ENCODE measurements at regions not wholly inside any gene's neighbourhood (a gene's known extent, or its start where the extent isn't known, plus 50 kb on each side); places are given as distances from the start of the nearest gene placed in this dataset.

DNA sequence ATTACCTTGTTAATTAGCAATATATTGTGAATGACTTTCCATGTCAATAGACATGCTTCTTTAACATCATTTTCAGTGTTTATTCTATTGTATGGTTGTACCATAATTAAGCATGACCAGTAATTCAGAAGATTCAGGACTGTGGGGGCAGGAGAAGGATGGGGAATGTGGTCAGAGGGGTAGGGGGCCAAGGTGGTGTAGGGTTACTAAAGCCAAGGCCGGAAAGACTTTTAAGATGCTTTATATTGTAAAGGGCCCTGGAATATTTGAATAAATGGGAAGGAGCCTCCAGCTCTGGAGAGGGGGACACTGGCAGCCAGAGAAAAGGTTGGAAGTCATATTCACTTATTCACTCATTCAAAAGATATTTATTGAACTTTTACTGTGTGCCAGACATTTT is 115.7 kb downstream of the FGF18 start (continued):
- TF ChIP-seq, protein P1, sequence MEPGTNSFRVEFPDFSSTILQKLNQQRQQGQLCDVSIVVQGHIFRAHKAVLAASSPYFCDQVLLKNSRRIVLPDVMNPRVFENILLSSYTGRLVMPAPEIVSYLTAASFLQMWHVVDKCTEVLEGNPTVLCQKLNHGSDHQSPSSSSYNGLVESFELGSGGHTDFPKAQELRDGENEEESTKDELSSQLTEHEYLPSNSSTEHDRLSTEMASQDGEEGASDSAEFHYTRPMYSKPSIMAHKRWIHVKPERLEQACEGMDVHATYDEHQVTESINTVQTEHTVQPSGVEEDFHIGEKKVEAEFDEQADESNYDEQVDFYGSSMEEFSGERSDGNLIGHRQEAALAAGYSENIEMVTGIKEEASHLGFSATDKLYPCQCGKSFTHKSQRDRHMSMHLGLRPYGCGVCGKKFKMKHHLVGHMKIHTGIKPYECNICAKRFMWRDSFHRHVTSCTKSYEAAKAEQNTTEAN (CRISPR knock-in tag; IDR thresholded peaks at IDR 0.05): no peak

DNA sequence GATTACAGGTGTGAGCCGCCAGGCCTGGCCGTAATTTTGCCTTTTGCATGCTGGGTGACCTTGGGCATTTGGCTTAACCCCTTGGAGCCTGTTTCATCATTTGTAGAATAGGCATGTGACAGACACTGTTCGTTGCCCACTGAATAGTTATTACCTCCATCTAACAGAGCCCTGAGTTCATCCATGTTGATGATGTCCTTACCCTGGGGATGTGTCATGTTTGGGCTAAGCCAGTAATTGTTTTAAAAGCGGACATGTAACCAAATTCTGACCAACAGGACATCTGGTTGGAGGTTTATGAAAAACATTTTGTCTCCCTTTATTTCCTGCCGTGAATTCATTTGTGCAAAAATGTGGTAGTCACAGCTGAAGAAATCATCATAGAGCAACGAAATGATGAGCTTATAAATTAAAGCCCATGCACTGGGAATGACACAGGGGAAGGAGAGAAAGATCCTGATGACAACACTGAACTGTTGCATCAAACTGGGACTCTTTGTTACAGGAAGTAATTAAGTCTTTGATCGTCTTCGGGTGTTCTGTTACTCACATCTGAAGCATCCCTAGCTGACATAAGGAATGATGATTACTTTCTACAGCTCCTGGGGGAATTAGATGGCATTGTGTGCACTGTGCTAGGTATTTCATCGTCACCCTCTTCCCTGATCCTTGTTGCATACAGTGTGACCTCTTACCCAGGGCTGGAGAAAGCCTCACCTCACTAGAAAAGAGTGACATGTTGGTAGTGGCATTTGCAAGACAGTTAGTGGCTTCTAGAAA is 117.8 kb downstream of the FGF18 start:
- CTCF ChIA-PET: interaction anchor here (0.6 kb wide), 1 partner anchor 10 kb away, joined by 4 read pairs; no protein-coding TSS in a partner anchor

More for the DNA sequence above, 117.8 kb downstream of the FGF18 start:
- Mint-ChIP-seq H3K4me1 (peaks cover 39% of the 10 kb centered on the region), H3K27me3 (ENCODE audit: low read depth) (peaks cover 6% of the 10 kb centered on the region; the same call in 1 of the 2 replicates), H3K9me3 (peaks cover 4% of the 10 kb centered on the region), H3K36me3 (no peaks in the 10 kb centered on the region), H3K27ac (no peak overlapping the region), H3K4me3 (no peak overlapping the region)
- no peak for TF ChIP-seq GRHL2 (CRISPR knock-in tag; IDR thresholded peaks at IDR 0.05; ENCODE audit: insufficient replicate concordance, severe bottlenecking)
- TF ChIP-seq ATF2 (CRISPR knock-in tag; IDR thresholded peaks at IDR 0.05; ENCODE audit: borderline replicate concordance, low read depth): no peak
- TF ChIP-seq, protein P2, sequence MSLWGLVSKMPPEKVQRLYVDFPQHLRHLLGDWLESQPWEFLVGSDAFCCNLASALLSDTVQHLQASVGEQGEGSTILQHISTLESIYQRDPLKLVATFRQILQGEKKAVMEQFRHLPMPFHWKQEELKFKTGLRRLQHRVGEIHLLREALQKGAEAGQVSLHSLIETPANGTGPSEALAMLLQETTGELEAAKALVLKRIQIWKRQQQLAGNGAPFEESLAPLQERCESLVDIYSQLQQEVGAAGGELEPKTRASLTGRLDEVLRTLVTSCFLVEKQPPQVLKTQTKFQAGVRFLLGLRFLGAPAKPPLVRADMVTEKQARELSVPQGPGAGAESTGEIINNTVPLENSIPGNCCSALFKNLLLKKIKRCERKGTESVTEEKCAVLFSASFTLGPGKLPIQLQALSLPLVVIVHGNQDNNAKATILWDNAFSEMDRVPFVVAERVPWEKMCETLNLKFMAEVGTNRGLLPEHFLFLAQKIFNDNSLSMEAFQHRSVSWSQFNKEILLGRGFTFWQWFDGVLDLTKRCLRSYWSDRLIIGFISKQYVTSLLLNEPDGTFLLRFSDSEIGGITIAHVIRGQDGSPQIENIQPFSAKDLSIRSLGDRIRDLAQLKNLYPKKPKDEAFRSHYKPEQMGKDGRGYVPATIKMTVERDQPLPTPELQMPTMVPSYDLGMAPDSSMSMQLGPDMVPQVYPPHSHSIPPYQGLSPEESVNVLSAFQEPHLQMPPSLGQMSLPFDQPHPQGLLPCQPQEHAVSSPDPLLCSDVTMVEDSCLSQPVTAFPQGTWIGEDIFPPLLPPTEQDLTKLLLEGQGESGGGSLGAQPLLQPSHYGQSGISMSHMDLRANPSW (CRISPR knock-in tag; conservative IDR thresholded peaks at IDR 0.05; ENCODE audit: low read depth): no peak
- TF ChIP-seq, protein P3, sequence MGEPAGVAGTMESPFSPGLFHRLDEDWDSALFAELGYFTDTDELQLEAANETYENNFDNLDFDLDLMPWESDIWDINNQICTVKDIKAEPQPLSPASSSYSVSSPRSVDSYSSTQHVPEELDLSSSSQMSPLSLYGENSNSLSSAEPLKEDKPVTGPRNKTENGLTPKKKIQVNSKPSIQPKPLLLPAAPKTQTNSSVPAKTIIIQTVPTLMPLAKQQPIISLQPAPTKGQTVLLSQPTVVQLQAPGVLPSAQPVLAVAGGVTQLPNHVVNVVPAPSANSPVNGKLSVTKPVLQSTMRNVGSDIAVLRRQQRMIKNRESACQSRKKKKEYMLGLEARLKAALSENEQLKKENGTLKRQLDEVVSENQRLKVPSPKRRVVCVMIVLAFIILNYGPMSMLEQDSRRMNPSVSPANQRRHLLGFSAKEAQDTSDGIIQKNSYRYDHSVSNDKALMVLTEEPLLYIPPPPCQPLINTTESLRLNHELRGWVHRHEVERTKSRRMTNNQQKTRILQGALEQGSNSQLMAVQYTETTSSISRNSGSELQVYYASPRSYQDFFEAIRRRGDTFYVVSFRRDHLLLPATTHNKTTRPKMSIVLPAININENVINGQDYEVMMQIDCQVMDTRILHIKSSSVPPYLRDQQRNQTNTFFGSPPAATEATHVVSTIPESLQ (CRISPR knock-in tag; IDR thresholded peaks at IDR 0.05): no peak
- no peak for TF ChIP-seq ZNF281 (CRISPR knock-in tag; IDR thresholded peaks at IDR 0.05)
- no peak for TF ChIP-seq KAT7 (CRISPR knock-in tag; IDR thresholded peaks at IDR 0.05; ENCODE audit: borderline replicate concordance)
- no peak for TF ChIP-seq NFE2L1 (CRISPR knock-in tag; IDR thresholded peaks at IDR 0.05)
- no peak for TF ChIP-seq ESRRA (CRISPR knock-in tag; IDR thresholded peaks at IDR 0.05; ENCODE audit: borderline replicate concordance)
- ATAC-seq (no peak), DNase-seq (ENCODE audit: low spot score) (no peak)
- POLR2A ChIA-PET: no interaction called here

Data from WTC11 (cell line).